Endothelial cell of umbilical vein (primary cell): ENCODE measurements at regions not wholly inside any gene's neighbourhood (a gene's known extent, or its start where the extent isn't known, plus 50 kb on each side); places are given as distances from the start of the nearest gene placed in this dataset.

Experiments
- CTCF ChIP-seq, 2 donors: IDR thresholded peaks; 1 replicate in 1 of 2; 2 replicates in 1 of 2; pipeline ENCODE4 v1.5.1; 2011; ENCODE audit warnings: low read length in 2 of 2, mild to moderate bottlenecking in 2 of 2, moderate library complexity in 2 of 2, control low read depth in 1 of 2, inconsistent platforms in 1 of 2, low read depth in 1 of 2; ENCODE audit not compliant: insufficient read depth in 1 of 2; ENCODE audit errors: extremely low read depth in 1 of 2
- MYC ChIP-seq: IDR thresholded peaks from one replicate; pipeline ENCODE4 v1.6.1; 2011; ENCODE audit warnings: mild to moderate bottlenecking, low read depth, low read length

- TF ChIP-seq MYC = no peak
- TF ChIP-seq CTCF (IDR thresholded peaks at IDR 0.05; ENCODE audit: extremely low read depth in 1 of 2, insufficient read depth in 1 of 2, low read depth in 1 of 2, low read length in 2 of 2) = no peak
Observed at GRCh38 chr19:30719999-30720345, 347.8 kb downstream of the ZNF536 start.
